ENCODE measurements at regions not wholly inside any gene's neighbourhood (a gene's known extent, or its start where the extent isn't known, plus 50 kb on each side); places are given as distances from the start of the nearest gene placed in this dataset.

DNA sequence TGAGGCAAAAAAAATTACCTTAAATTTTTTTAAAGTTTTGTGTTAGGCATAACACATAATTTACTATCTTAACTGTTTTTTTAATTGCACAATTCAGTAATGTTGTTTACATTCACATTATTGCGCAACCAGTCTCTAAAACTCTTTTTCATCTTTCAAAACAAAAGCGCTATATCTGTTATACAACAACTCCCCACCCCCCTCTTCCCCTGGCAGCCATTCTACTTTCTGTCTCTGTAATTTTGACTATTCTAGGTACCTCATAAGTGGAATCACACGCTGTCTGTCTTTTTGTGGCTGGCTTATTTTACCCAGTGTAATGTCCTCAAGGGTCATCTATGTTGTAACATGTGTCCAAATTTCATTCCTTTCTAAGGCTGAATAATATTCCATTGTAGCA lies 241.5 kb upstream of the DMRT1 start:
- no peak for TF ChIP-seq FOXM1 (IDR thresholded peaks at IDR 0.05; ENCODE audit: borderline replicate concordance)
- no peak for TF ChIP-seq HDGF (IDR thresholded peaks at IDR 0.05; ENCODE audit: borderline replicate concordance)
- no peak for TF ChIP-seq BHLHE40 (IDR thresholded peaks at IDR 0.05; ENCODE audit: borderline replicate concordance)

Data from HEK293T (cell line).